Ishikawa (cell line): ENCODE measurements at regions not wholly inside any gene's neighbourhood (a gene's known extent, or its start where the extent isn't known, plus 50 kb on each side); places are given as distances from the start of the nearest gene placed in this dataset.

Source experiments
- CEBPB ChIP-seq: IDR thresholded peaks from 2 replicates; pipeline ENCODE4 v1.6.1; 2012
- CREB1 ChIP-seq: IDR thresholded peaks from 2 replicates; pipeline ENCODE4 v1.6.1; 2012; ENCODE audit warnings: low read depth
- EGR1 ChIP-seq: IDR thresholded peaks from 2 replicates; pipeline ENCODE4 v1.6.1; 2012
- EP300 ChIP-seq: IDR thresholded peaks from 2 replicates; pipeline ENCODE4 v1.6.1; 2012; ENCODE audit warnings: borderline replicate concordance
- FOXM1 ChIP-seq: IDR thresholded peaks from 2 replicates; pipeline ENCODE4 v1.6.1; 2012; ENCODE audit warnings: low read depth, borderline replicate concordance
- MAX ChIP-seq: IDR thresholded peaks from 2 replicates; pipeline ENCODE4 v1.6.1; 2012
- NFIC ChIP-seq: IDR thresholded peaks from 2 replicates; pipeline ENCODE4 v1.6.1; 2012
- RAD21 ChIP-seq: IDR thresholded peaks from 2 replicates; pipeline ENCODE4 v1.6.1; 2012; ENCODE audit warnings: low read depth
- REST ChIP-seq: IDR thresholded peaks from 2 replicates; pipeline ENCODE4 v1.6.1; 2012; ENCODE audit warnings: low read depth, mild to moderate bottlenecking
- TAF1 ChIP-seq: IDR thresholded peaks from 2 replicates; pipeline ENCODE4 v1.6.1; 2012; ENCODE audit warnings: low read depth, mild to moderate bottlenecking
- TCF12 ChIP-seq: IDR thresholded peaks from 2 replicates; pipeline ENCODE4 v1.6.1; 2012; ENCODE audit warnings: low read depth
- TEAD4 ChIP-seq: IDR thresholded peaks from 2 replicates; pipeline ENCODE4 v1.6.1; 2012
- USF1 ChIP-seq: IDR thresholded peaks from 2 replicates; pipeline ENCODE4 v1.6.1; 2012
- YY1 ChIP-seq: IDR thresholded peaks from 2 replicates; pipeline ENCODE4 v1.6.1; 2012; ENCODE audit warnings: low read depth
- ZBTB7A ChIP-seq: IDR thresholded peaks from 2 replicates; pipeline ENCODE4 v1.6.1; 2012; ENCODE audit warnings: low read depth

- TF ChIP-seq MAX = no peak
- TF ChIP-seq USF1 = no peak
- TF ChIP-seq FOXM1 = no peak
- TF ChIP-seq ZBTB7A = no peak
- TF ChIP-seq TCF12 = no peak
- no peak for TF ChIP-seq CEBPB
- no peak for TF ChIP-seq EP300
- no peak for TF ChIP-seq EGR1
- TF ChIP-seq TAF1 = no peak
- no peak for TF ChIP-seq CREB1
- TF ChIP-seq NFIC = no peak
- TF ChIP-seq YY1 = no peak
- no peak for TF ChIP-seq RAD21
- no peak for TF ChIP-seq TEAD4
- TF ChIP-seq REST = no peak
Measured at GRCh38 chr3:11910971-11911531, 64.4 kb upstream of the TAMM41 start.

- TF ChIP-seq EP300 (no peak), MAX (no peak), CEBPB (no peak), TEAD4 (no peak), ZBTB7A (no peak), TAF1 (no peak), YY1 (no peak), EGR1 (no peak), REST (no peak), RAD21 (no peak), USF1 (no peak)
Measured at GRCh38 chr3:11913316-11913715, 66.6 kb upstream of the TAMM41 start.

- TF ChIP-seq TCF12 = no peak
- TF ChIP-seq RAD21 = no peak
- no peak for TF ChIP-seq EGR1
- no peak for TF ChIP-seq TEAD4
- no peak for TF ChIP-seq EP300
- no peak for TF ChIP-seq TAF1
- TF ChIP-seq YY1 = no peak
- TF ChIP-seq FOXM1 = no peak
- no peak for TF ChIP-seq ZBTB7A
- TF ChIP-seq USF1 = no peak
- no peak for TF ChIP-seq MAX
- TF ChIP-seq NFIC = no peak
Measured at GRCh38 chr3:11914041-11914440, 67.4 kb upstream of the TAMM41 start.

GRCh38 chr3:11914651-11915050 is 68.0 kb upstream of the TAMM41 start:
- TF ChIP-seq YY1 (no peak), TCF12 (no peak), TEAD4 (no peak), CREB1 (no peak), REST (no peak)
